ENCODE measurements at regions not wholly inside any gene's neighbourhood (a gene's known extent, or its start where the extent isn't known, plus 50 kb on each side); places are given as distances from the start of the nearest gene placed in this dataset.

DNA sequence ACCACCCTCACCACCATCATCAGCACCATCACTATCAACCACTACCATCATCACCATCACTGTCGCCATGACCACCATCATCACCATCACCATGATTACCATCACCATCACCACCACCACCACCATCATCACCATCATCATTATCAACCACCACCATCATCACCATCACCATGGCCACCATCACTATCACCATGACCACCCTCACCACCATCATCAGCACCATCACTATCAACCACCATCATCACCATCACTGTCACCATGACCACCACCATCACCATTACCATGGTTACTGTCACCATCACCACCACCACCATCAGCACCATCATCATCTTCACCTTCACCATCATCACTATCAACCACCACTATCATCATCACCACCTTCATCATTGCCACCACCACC is 183.4 kb downstream of the SHANK2 start:
- Histone ChIP-seq H3K4me3 (no peak overlapping the region), H3K9me3 (no peaks in the 10 kb centered on the region), H3K4me1 (no peaks in the 10 kb centered on the region), H3K36me3 (replicated peaks) (no peaks in the 10 kb centered on the region), H3K27me3 (ENCODE audit: low read depth) (no peaks in the 10 kb centered on the region)
- DNase-seq (ENCODE audit: low spot score in 2 of 2) = no peak
- in situ Hi-C loops (cut with MboI; ENCODE audit: low sequenced_read_pairs) = no loop called here

DNA sequence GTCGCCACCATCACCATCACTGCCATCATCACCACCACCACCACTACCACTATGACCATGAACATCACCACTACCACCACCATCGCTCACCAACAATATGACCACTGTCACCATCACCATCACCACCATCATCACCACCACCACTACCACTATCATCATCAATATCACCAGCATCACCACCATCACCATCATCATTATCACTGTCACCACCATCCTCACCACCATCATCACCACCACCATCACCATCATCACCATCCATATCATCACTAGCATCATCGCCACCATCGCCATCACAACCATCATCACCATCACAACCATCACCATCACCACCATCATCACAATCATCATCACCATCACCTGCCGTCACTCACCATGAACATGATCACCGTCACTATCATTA is 184.6 kb downstream of the SHANK2 start:
- in situ Hi-C loops (cut with MboI; ENCODE audit: low sequenced_read_pairs) = no loop called here
- H3K36me3 ChIP-seq (replicated peaks) = no peaks in the 10 kb centered on the region
- H3K4me3 ChIP-seq = no peak overlapping the region
- H3K27me3 ChIP-seq (ENCODE audit: low read depth) = no peaks in the 10 kb centered on the region
- no peaks in the 10 kb centered on the region for H3K4me1 ChIP-seq
- H3K9me3 ChIP-seq = no peaks in the 10 kb centered on the region
- DNase-seq (ENCODE audit: low spot score in 2 of 2) = no peak

DNA sequence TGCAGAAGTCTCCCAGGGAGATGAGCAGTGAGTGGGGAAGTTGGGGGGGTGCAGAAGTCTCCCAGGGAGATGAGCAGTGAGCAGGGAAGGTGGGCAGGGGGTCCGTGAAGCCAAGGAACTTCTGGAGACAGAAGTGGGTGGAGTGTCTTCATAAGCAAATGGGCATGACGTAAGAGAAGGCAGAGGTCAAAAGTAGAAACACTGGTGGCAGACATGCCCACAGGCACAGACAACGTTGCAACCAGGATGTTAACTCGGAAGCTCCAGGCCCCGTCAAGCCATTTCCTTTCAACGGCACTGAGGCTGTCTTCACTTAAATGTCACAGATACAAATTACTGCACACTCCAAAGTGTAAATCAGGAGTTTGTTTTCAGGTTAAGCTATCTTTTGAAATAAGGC is 186.1 kb downstream of the SHANK2 start:
- Histone ChIP-seq H3K36me3 (replicated peaks) (no peaks in the 10 kb centered on the region), H3K27me3 (ENCODE audit: low read depth) (no peaks in the 10 kb centered on the region), H3K4me3 (no peak overlapping the region), H3K4me1 (no peaks in the 10 kb centered on the region), H3K9me3 (no peaks in the 10 kb centered on the region)
- in situ Hi-C loops (cut with MboI; ENCODE audit: low sequenced_read_pairs) = no loop called here
- DNase-seq (ENCODE audit: low spot score in 2 of 2) = no peak

DNA sequence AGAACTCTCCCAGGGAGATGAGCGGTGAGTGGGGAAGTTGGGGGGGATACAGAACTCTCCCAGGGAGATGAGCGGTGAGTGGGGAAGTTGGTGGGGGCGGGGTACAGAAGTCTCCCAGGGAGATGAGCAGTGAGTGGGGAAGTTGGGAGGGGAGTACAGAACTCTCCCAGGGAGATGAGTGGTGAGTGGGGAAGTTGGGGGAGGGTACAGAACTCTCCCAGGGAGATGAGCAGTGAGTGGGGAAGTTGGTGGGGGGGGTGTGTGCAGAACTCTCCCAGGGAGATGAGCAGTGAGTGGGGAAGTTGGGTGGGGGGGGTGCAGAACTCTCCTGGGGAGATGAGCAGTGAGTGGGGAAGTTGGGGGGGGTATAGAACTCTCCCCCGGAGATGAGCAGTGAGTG is 186.5 kb downstream of the SHANK2 start:
- H3K27me3 ChIP-seq (ENCODE audit: low read depth) = no peaks in the 10 kb centered on the region
- in situ Hi-C loops (cut with MboI; ENCODE audit: low sequenced_read_pairs) = no loop called here

DNA sequence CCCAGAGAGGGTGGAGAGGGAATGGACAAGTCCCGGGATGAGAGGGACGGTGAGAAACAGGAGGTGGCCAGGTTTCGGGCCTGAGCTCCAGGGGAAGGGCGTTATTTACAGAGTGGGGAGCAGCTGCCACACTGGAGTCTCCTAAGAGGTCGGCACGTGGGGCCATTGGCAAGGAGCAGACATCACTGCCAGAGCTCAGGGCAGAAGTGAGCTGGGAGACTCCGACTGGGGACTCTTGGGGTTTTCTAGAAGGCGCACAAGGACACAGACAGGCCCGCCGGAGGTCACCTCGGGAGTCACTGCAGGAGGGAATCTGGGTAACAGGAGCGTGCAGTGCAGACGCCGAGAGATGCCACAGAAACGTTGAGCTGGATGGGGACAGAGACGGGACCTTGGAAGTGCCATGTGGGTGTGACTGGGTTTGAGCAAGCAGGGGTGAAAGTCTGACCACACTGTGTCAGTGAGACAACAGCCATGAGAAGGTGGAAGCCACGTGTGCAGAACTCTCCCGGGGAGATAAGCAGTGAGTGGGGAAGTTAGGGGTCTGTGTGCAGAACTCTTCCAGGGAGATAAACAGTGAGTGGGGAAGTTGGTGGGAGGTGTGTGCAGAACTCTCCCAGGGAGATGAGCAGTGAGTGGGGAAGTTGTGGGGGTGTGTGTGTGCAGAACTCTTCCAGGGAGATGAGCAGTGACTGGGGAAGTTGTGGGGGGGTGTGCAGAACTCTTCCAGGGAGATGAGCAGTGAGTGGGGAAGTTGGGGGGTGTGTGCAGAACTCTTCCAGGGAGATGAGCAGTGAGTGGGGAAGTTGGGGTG is 187.5 kb downstream of the SHANK2 start:
- H3K27me3 ChIP-seq (ENCODE audit: low read depth) = no peaks in the 10 kb centered on the region
- H3K4me3 ChIP-seq = no peak overlapping the region
- in situ Hi-C loops (cut with MboI; ENCODE audit: low sequenced_read_pairs) = no loop called here

More for the DNA sequence above, 186.5 kb downstream of the SHANK2 start:
- no peaks in the 10 kb centered on the region for H3K4me1 ChIP-seq
- H3K4me3 ChIP-seq = no peak overlapping the region
- DNase-seq (ENCODE audit: low spot score in 2 of 2) = no peak
- no peaks in the 10 kb centered on the region for H3K9me3 ChIP-seq
- no peaks in the 10 kb centered on the region for H3K36me3 ChIP-seq (replicated peaks)

DNA sequence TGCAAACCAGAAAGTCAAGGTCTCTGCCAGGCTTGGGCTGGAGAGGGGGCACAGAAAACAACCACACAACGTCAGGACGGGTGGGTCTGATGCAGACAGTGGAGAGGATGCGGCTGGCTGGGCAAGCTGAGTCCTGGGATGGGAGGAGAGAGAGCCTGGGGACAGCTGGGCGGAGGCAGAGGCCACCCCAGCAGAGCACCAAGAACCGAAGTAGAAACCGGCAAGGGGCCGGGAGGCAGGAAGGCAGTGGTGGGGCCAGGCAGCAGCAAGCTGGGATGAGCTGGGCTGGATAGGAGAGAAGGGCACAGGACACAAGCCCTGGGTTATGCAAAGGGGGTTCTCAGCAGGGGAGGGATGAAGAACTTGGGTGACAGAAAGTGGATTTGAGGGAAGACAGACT is 188.2 kb downstream of the SHANK2 start:
- Histone ChIP-seq H3K27me3 (ENCODE audit: low read depth) (no peaks in the 10 kb centered on the region), H3K36me3 (replicated peaks) (no peaks in the 10 kb centered on the region), H3K4me3 (no peak overlapping the region), H3K9me3 (no peaks in the 10 kb centered on the region), H3K4me1 (no peaks in the 10 kb centered on the region)
- DNase-seq (ENCODE audit: low spot score in 2 of 2) = no peak
- in situ Hi-C loops (cut with MboI; ENCODE audit: low sequenced_read_pairs) = no loop called here

More for the DNA sequence above, 187.5 kb downstream of the SHANK2 start:
- Histone ChIP-seq H3K9me3 (no peaks in the 10 kb centered on the region), H3K4me1 (no peaks in the 10 kb centered on the region), H3K36me3 (replicated peaks) (no peaks in the 10 kb centered on the region)
- no peak for DNase-seq (ENCODE audit: low spot score in 2 of 2)

DNA sequence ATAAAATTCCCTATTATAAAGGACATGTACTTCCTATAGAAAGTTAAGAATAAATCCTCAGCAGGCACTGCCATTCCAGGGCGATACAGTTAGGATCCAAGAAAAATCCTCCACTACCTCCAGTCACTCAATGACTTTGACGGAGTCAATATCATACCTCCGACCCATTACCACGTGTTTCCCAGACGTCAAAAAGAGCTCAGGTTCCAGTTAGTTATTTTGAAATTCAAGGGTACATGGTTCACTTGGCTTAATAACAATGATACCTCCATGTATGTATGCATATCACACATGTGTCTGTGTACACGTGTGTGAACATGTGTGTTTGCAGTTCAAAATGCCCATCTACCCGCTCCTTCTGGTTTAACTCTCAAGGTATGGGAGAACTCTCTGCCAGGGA is 189.2 kb downstream of the SHANK2 start:
- DNase-seq (ENCODE audit: low spot score in 2 of 2) = no peak
- Histone ChIP-seq H3K9me3 (no peaks in the 10 kb centered on the region), H3K4me1 (no peaks in the 10 kb centered on the region), H3K27me3 (ENCODE audit: low read depth) (no peaks in the 10 kb centered on the region), H3K36me3 (replicated peaks) (no peaks in the 10 kb centered on the region), H3K4me3 (no peak overlapping the region)
- in situ Hi-C loops (cut with MboI; ENCODE audit: low sequenced_read_pairs) = no loop called here

DNA sequence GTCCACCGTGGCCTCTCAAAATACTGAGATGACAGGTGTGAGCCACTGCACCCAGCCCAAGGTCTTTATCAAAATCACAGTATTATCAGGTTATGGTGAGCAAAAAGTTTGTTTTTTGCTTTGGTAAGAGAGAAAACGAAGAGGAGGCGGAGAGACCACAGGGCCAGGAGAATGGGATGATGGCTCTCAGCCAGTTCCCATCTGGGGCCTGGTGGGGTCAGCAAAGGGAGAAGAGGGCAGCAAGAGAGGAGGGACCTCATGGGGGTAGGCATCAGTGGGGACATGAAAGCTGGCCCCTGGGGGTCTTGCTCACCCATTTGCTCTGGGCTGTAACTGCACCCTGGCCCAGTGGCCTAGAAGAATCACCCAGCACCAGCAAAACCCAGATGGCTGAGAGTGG is 190.2 kb downstream of the SHANK2 start:
- in situ Hi-C loops (cut with MboI; ENCODE audit: low sequenced_read_pairs) = no loop called here
- H3K9me3 ChIP-seq = no peaks in the 10 kb centered on the region
- no peaks in the 10 kb centered on the region for H3K4me1 ChIP-seq
- no peak for DNase-seq (ENCODE audit: low spot score in 2 of 2)
- no peaks in the 10 kb centered on the region for H3K36me3 ChIP-seq (replicated peaks)
- H3K4me3 ChIP-seq = no peak overlapping the region
- no peaks in the 10 kb centered on the region for H3K27me3 ChIP-seq (ENCODE audit: low read depth)

DNA sequence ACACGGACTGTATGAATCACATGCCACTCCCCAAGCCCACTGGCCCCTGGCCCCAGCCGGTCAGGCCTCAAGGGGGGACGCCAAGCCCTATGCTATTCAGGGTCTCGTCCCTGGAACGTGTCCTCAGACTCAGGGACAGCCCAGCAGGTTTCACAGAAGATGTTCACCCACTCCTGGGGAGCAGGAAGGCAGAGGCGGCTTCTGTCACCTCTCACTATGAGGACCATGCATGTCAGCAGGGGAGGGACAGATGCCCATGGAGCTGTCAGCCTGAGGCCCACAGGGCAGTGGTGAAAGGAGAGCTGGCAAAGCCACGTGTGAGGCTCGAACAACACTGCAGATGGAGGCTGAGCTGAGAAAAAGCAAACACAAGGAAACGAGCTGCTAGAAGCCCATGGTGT is 192.0 kb downstream of the SHANK2 start:
- no peaks in the 10 kb centered on the region for H3K27me3 ChIP-seq (ENCODE audit: low read depth)
- H3K4me1 ChIP-seq = no peaks in the 10 kb centered on the region
- H3K4me3 ChIP-seq = no peak overlapping the region
- in situ Hi-C loops (cut with MboI; ENCODE audit: low sequenced_read_pairs) = no loop called here
- H3K36me3 ChIP-seq (replicated peaks) = no peaks in the 10 kb centered on the region
- DNase-seq (ENCODE audit: low spot score in 2 of 2) = no peak
- H3K9me3 ChIP-seq = no peaks in the 10 kb centered on the region

DNA sequence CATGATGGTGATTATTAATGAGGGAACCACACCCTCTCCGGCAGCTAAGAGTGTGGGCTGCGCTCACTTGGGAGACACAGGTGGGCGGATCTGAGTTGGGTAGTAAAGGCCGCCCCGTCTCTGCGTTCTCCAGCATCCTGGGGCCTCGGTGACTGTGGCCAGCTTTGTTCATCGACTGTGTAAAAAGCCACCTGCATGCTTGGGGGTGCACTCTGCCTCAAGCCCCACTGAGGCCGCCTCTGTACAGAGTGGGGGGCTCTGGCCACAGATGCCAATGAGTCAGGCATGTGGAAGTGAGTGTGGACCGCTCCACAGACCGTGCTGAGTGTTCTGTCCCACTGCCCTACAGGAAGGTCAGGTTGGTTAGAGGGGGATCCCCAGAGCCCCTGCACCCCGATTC is 192.7 kb downstream of the SHANK2 start:
- H3K27me3 ChIP-seq (ENCODE audit: low read depth) = no peaks in the 10 kb centered on the region
- in situ Hi-C loops (cut with MboI; ENCODE audit: low sequenced_read_pairs) = no loop called here
- no peak for DNase-seq (ENCODE audit: low spot score in 2 of 2)
- no peak overlapping the region for H3K4me3 ChIP-seq
- no peaks in the 10 kb centered on the region for H3K36me3 ChIP-seq (replicated peaks)
- H3K9me3 ChIP-seq = no peaks in the 10 kb centered on the region
- no peaks in the 10 kb centered on the region for H3K4me1 ChIP-seq

DNA sequence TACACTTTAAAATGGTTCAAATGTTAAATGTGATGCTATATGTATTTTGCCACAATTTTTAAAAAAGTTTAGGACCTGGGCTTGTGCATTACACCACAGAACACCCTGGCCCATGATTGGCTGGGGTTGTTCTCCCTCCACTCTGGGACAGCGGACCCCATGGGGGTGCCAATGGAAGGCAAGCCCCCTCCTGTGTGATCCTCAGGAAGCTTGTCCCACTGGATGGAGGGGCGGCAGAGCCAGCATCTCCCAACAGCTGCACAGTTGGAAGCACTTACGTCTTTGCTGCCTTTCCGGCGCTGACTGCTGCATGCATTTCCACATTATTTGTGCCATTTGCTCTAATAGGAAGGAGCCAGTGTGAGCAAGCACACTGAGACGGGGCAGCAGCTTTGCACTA is 196.5 kb downstream of the SHANK2 start:
- Histone ChIP-seq H3K4me3 (no peak overlapping the region), H3K9me3 (no peaks in the 10 kb centered on the region), H3K36me3 (replicated peaks) (no peaks in the 10 kb centered on the region), H3K4me1 (no peaks in the 10 kb centered on the region), H3K27me3 (ENCODE audit: low read depth) (no peaks in the 10 kb centered on the region)
- no peak for DNase-seq (ENCODE audit: low spot score in 2 of 2)
- in situ Hi-C loops (cut with MboI; ENCODE audit: low sequenced_read_pairs) = no loop called here
